Sigmoid colon (tissue), 4 donors: ENCODE measurements at regions not wholly inside any gene's neighbourhood (a gene's known extent, or its start where the extent isn't known, plus 50 kb on each side); places are given as distances from the start of the nearest gene placed in this dataset.

ENCODE experiments used
- CTCF ChIP-seq, 4 experiments: fragments of 450-650 bp in 3 of 4; fragments of 200-600 bp in 1 of 4; IDR thresholded peaks; one replicate each; pipeline ENCODE4 v1.5.1; 2016 to 2019; ENCODE audit warnings: antibody characterized with exemption in 4 of 4, mild to moderate bottlenecking in 3 of 4, moderate library complexity in 2 of 4
- EP300 ChIP-seq, 4 donors: sonication (generic); formaldehyde crosslinking; IDR thresholded peaks; one replicate each; pipeline ENCODE4 v1.6.1; 2017; ENCODE audit warnings: antibody characterized with exemption in 4 of 4
- POLR2A ChIP-seq, 2 donors: fragments of 450-650 bp; IDR thresholded peaks; one replicate each; pipeline ENCODE4 v1.6.1; 2016; ENCODE audit warnings: antibody characterized with exemption in 2 of 2, mild to moderate bottlenecking in 2 of 2, moderate library complexity in 2 of 2
- POLR2AphosphoS5 ChIP-seq, 4 donors: sonication (generic); formaldehyde crosslinking; IDR thresholded peaks; one replicate each; pipeline ENCODE4 v1.6.1; 2017; ENCODE audit warnings: antibody characterized with exemption in 4 of 4

GRCh38 chr1:193311226-193311948, 125.0 kb upstream of the B3GALT2 start:
- TF ChIP-seq POLR2A (IDR thresholded peaks at IDR 0.05) = no peak
- no peak for TF ChIP-seq CTCF (IDR thresholded peaks at IDR 0.05)
- TF ChIP-seq POLR2AphosphoS5 (IDR thresholded peaks at IDR 0.05) = no peak
- TF ChIP-seq EP300 (IDR thresholded peaks at IDR 0.05) = no peak
